ENCODE measurements at regions not wholly inside any gene's neighbourhood (a gene's known extent, or its start where the extent isn't known, plus 50 kb on each side); places are given as distances from the start of the nearest gene placed in this dataset.

- TF ChIP-seq CTCF (IDR thresholded peaks at IDR 0.05) (no peak), EZH2 (IDR thresholded peaks at IDR 0.05; ENCODE audit: borderline replicate concordance, insufficient read depth, low read depth, low read length, poor library complexity, severe bottlenecking) (no peak)
Measured at GRCh38 chr4:129821073-129821472, 725.1 kb downstream of the C4orf33 start.

Data from B cell (primary cell).